ENCODE measurements at regions not wholly inside any gene's neighbourhood (a gene's known extent, or its start where the extent isn't known, plus 50 kb on each side); places are given as distances from the start of the nearest gene placed in this dataset.

- no peak for TF ChIP-seq CTCF (IDR thresholded peaks at IDR 0.05)
- no peak for TF ChIP-seq SP1 (CRISPR knock-in tag; conservative IDR thresholded peaks at IDR 0.05)
- TF ChIP-seq MAX (CRISPR knock-in tag; IDR thresholded peaks at IDR 0.05): no peak
- TF ChIP-seq CREM (CRISPR knock-in tag; IDR thresholded peaks at IDR 0.05): no peak
- TF ChIP-seq USF2 (CRISPR knock-in tag; IDR thresholded peaks at IDR 0.05): no peak
- no peak for TF ChIP-seq ZNF121 (CRISPR knock-in tag; IDR thresholded peaks at IDR 0.05)
- no peak for TF ChIP-seq FOXP1 (CRISPR knock-in tag; IDR thresholded peaks at IDR 0.05; ENCODE audit: borderline replicate concordance)
Observed at GRCh38 chr5:167816354-167816753, 475.1 kb upstream of the WWC1 start.
